ENCODE measurements at regions not wholly inside any gene's neighbourhood (a gene's known extent, or its start where the extent isn't known, plus 50 kb on each side); places are given as distances from the start of the nearest gene placed in this dataset.

- no peaks in the 10 kb centered on the region for H3K9me3 ChIP-seq (ENCODE audit: control insufficient read depth, insufficient read depth, low read depth, low read length)
- ChIA-PET CTCF (interaction anchor here (0.6 to 2.7 kb wide), 7 partner anchors 12 to 74 kb away, joined by 3 to 24 read pairs (median 3); no protein-coding TSS in a partner anchor), POLR2A (no interaction called here)
- no peaks in the 10 kb centered on the region for H3K36me3 ChIP-seq (ENCODE audit: control insufficient read depth in 2 of 2, insufficient read depth in 1 of 2, low read length in 2 of 2)
- TF ChIP-seq ZNF670 (tag by site-specific recombination; IDR thresholded peaks at IDR 0.05; ENCODE audit: low read depth), result no peak
- peak; percentile 85 for TF ChIP-seq ZNF18 (tag by site-specific recombination; IDR thresholded peaks at IDR 0.05)
- no peak overlapping the region for H3K27ac ChIP-seq (ENCODE audit: extremely low read depth, low read depth, low read length)
- no peak overlapping the region for H3K4me3 ChIP-seq (ENCODE audit: low read depth, low read length)
- H3K4me1 ChIP-seq (ENCODE audit: control insufficient read depth, insufficient read depth, low read length), result 0 out of 2 replicates have a peak, but pooled peaks cover 2% of the 10 kb centered on the region
Measured at GRCh38 chr7:130970696-130971095, 236.7 kb upstream of the KLF14 start.

- no peak for TF ChIP-seq OSR2 (tag by site-specific recombination; IDR thresholded peaks at IDR 0.05)
- TF ChIP-seq ZNF146 (tag by site-specific recombination; IDR thresholded peaks at IDR 0.05), result no peak
- no peak for TF ChIP-seq ZNF670 (tag by site-specific recombination; IDR thresholded peaks at IDR 0.05; ENCODE audit: low read depth)
- TF ChIP-seq ZNF701 (tag by site-specific recombination; IDR thresholded peaks at IDR 0.05), result no peak
- TF ChIP-seq ZNF311 (tag by site-specific recombination; IDR thresholded peaks at IDR 0.05; ENCODE audit: borderline replicate concordance), result no peak
- no peak for TF ChIP-seq ZNF660 (tag by site-specific recombination; IDR thresholded peaks at IDR 0.05)
- no peak for TF ChIP-seq ZNF521 (tag by site-specific recombination; IDR thresholded peaks at IDR 0.05)
- TF ChIP-seq HIC1 (tag by site-specific recombination; IDR thresholded peaks at IDR 0.05), result no peak
- H3K4me1 ChIP-seq (ENCODE audit: control insufficient read depth, insufficient read depth, low read length), result 0 out of 2 replicates have a peak, but pooled peaks cover 2% of the 10 kb centered on the region
- no peak overlapping the region for H3K4me3 ChIP-seq (ENCODE audit: low read depth, low read length)
- ChIA-PET CTCF (interaction anchor here (0.5 to 2.7 kb wide), 5 partner anchors 11 to 74 kb away, joined by 3 to 24 read pairs (median 5); no protein-coding TSS in a partner anchor), POLR2A (no interaction called here)
- no peaks in the 10 kb centered on the region for H3K36me3 ChIP-seq (ENCODE audit: control insufficient read depth in 2 of 2, insufficient read depth in 1 of 2, low read length in 2 of 2)
- no peaks in the 10 kb centered on the region for H3K9me3 ChIP-seq (ENCODE audit: control insufficient read depth, insufficient read depth, low read depth, low read length)
- H3K27ac ChIP-seq (ENCODE audit: extremely low read depth, low read depth, low read length), result no peak overlapping the region
Measured at GRCh38 chr7:130971297-130971696, 237.3 kb upstream of the KLF14 start.

DNA sequence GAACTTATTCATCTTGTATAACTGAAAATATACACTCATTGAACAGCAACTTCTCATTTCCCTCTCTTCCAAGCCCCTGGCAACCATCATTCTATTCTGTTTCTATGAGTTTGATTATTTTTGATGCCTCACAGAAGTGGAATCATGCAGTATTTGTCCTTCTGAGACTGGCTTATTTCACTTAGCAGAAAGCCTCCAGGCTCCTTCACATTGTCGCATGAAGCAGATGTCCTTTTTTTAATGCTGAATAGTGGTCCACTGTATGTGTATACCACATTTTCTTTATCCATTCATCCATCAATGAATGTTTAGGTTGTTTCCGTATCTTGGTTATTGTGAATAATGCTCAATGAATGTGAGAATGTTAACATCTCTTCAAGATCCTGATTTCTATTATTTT is 238.2 kb upstream of the KLF14 start:
- ChIA-PET POLR2A (no interaction called here), CTCF (interaction anchor here (2.7 kb wide), 1 partner anchor 10 kb away, joined by 24 read pairs; no protein-coding TSS in a partner anchor)
- Histone ChIP-seq H3K9me3 (ENCODE audit: control insufficient read depth, insufficient read depth, low read depth, low read length) (no peaks in the 10 kb centered on the region), H3K36me3 (ENCODE audit: control insufficient read depth in 2 of 2, insufficient read depth in 1 of 2, low read length in 2 of 2) (no peaks in the 10 kb centered on the region), H3K27ac (ENCODE audit: extremely low read depth, low read depth, low read length) (no peak overlapping the region), H3K4me3 (ENCODE audit: low read depth, low read length) (no peak overlapping the region), H3K4me1 (ENCODE audit: control insufficient read depth, insufficient read depth, low read length) (0 out of 2 replicates have a peak, but pooled peaks cover 2% of the 10 kb centered on the region)
- TF ChIP-seq ZNF777 (tag by site-specific recombination; IDR thresholded peaks at IDR 0.05; ENCODE audit: borderline replicate concordance) (no peak), ZNF214 (tag by site-specific recombination; IDR thresholded peaks at IDR 0.05; ENCODE audit: borderline replicate concordance) (no peak), ZNF776 (tag by site-specific recombination; IDR thresholded peaks at IDR 0.05; ENCODE audit: borderline replicate concordance) (no peak), ZNF146 (tag by site-specific recombination; IDR thresholded peaks at IDR 0.05) (no peak), ZNF747 (tag by site-specific recombination; IDR thresholded peaks at IDR 0.05) (no peak), ZBTB1 (tag by site-specific recombination; IDR thresholded peaks at IDR 0.05) (no peak)

DNA sequence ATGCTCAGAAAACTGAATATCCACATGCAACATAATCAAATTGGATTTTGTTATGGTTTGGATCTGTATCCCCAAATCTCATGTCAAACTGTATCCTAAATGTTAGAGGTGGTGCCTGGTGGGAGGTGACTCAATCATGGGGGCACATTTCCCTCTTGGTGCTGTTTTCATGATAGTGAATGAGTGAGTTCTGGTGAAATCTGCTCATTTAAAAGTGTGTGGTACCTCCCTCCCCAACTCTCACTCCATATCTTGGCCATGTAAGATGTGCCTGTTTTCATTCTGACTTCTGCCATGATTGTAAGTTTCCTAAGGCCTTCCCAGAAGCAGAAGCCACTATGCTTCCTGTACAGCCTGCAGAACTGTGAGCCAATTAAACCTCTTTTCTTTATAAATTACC is 239.6 kb upstream of the KLF14 start:
- no peaks in the 10 kb centered on the region for H3K36me3 ChIP-seq (ENCODE audit: control insufficient read depth in 2 of 2, insufficient read depth in 1 of 2, low read length in 2 of 2)
- no peak overlapping the region for H3K27ac ChIP-seq (ENCODE audit: extremely low read depth, low read depth, low read length)
- no peak overlapping the region for H3K4me3 ChIP-seq (ENCODE audit: low read depth, low read length)
- H3K9me3 ChIP-seq (ENCODE audit: control insufficient read depth, insufficient read depth, low read depth, low read length), result no peaks in the 10 kb centered on the region
- ChIA-PET CTCF (interaction anchor here (0.6 kb wide), 1 partner anchor 62 kb away, joined by 3 read pairs; no protein-coding TSS in a partner anchor), POLR2A (no interaction called here)
- H3K4me1 ChIP-seq (ENCODE audit: control insufficient read depth, insufficient read depth, low read length), result 0 out of 2 replicates have a peak, but pooled peaks cover 2% of the 10 kb centered on the region
- TF ChIP-seq MZF1 (tag by site-specific recombination; IDR thresholded peaks at IDR 0.05; ENCODE audit: borderline replicate concordance), result no peak
- TF ChIP-seq ZFP69B (tag by site-specific recombination; IDR thresholded peaks at IDR 0.05), result no peak
- TF ChIP-seq, protein P1, sequence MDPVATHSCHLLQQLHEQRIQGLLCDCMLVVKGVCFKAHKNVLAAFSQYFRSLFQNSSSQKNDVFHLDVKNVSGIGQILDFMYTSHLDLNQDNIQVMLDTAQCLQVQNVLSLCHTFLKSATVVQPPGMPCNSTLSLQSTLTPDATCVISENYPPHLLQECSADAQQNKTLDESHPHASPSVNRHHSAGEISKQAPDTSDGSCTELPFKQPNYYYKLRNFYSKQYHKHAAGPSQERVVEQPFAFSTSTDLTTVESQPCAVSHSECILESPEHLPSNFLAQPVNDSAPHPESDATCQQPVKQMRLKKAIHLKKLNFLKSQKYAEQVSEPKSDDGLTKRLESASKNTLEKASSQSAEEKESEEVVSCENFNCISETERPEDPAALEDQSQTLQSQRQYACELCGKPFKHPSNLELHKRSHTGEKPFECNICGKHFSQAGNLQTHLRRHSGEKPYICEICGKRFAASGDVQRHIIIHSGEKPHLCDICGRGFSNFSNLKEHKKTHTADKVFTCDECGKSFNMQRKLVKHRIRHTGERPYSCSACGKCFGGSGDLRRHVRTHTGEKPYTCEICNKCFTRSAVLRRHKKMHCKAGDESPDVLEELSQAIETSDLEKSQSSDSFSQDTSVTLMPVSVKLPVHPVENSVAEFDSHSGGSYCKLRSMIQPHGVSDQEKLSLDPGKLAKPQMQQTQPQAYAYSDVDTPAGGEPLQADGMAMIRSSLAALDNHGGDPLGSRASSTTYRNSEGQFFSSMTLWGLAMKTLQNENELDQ (tag by site-specific recombination; IDR thresholded peaks at IDR 0.05; ENCODE audit: low read depth), result no peak
- no peak for TF ChIP-seq BCL6B (tag by site-specific recombination; IDR thresholded peaks at IDR 0.05)
- no peak for TF ChIP-seq KLF9 (tag by site-specific recombination; IDR thresholded peaks at IDR 0.05; ENCODE audit: low read depth)
- TF ChIP-seq GFI1B (tag by site-specific recombination; IDR thresholded peaks at IDR 0.05), result no peak
- TF ChIP-seq ZNF391 (tag by site-specific recombination; IDR thresholded peaks at IDR 0.05; ENCODE audit: borderline replicate concordance, low read depth), result no peak

Measured in HEK293 (cell line).